Stimulated activated memory B cell treated with anti-CD40 and anti-IgM and Interleukin-4, amounts not matched to agents 10 μg/mL and 1 μg/mL and 100 μg/mL, for 72 hours (primary cell): ENCODE measurements at regions not wholly inside any gene's neighbourhood (a gene's known extent, or its start where the extent isn't known, plus 50 kb on each side); places are given as distances from the start of the nearest gene placed in this dataset.

Source experiments
- ATAC-seq: fragments of 150-1000 bp; cut with Tn5 transposase; 2 replicates; pipeline ENCODE4 v1.10.0; 2021
- H3K27ac Mint-ChIP-seq: one replicate; pipeline ENCODE4 v1.8.0; 2022; ENCODE audit warnings: mild to moderate bottlenecking, mixed read lengths
- H3K27me3 Mint-ChIP-seq: one replicate; pipeline ENCODE4 v1.8.0; 2022; ENCODE audit warnings: mixed read lengths
- H3K36me3 Mint-ChIP-seq: one replicate; pipeline ENCODE4 v1.8.0; 2022; ENCODE audit warnings: mixed read lengths
- H3K4me1 Mint-ChIP-seq: one replicate; pipeline ENCODE4 v1.8.0; 2022; ENCODE audit warnings: mixed read lengths
- H3K4me3 Mint-ChIP-seq: one replicate; pipeline ENCODE4 v1.8.0; 2022; ENCODE audit warnings: mild to moderate bottlenecking, moderate library complexity, mixed read lengths
- H3K9me3 Mint-ChIP-seq: one replicate; pipeline ENCODE4 v1.8.0; 2022; ENCODE audit warnings: mixed read lengths

DNA sequence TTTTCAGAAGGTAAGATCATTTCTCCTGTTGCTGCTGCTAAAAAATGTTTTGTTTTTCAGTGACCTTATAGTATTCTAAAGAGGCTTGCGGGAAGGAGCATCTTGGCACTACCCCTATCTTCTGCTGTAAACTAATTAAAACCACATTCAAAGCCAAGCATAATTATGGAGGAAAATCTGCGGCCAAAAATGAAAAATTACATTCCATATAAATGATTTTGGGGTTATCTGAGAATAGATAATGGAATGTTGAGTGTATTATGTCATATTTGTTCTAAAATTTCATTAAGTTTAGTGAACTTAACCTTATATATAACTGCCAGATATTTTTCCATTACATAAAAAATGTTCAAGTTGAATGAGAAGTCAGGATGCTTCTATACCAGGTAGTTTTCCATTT, 170.4 kb upstream of the TMC3 start:
- no peaks in the 10 kb centered on the region for H3K4me1 Mint-ChIP-seq
- H3K4me3 Mint-ChIP-seq = no peak overlapping the region
- H3K27me3 Mint-ChIP-seq = peaks cover 9% of the 10 kb centered on the region
- H3K36me3 Mint-ChIP-seq = no peaks in the 10 kb centered on the region
- peaks cover 3% of the 10 kb centered on the region for H3K9me3 Mint-ChIP-seq
- no peak for ATAC-seq
- no peak overlapping the region for H3K27ac Mint-ChIP-seq

GRCh38 chr15:81540909-81541308, 166.9 kb upstream of the TMC3 start:
- Mint-ChIP-seq H3K36me3 (no peaks in the 10 kb centered on the region), H3K4me1 (no peaks in the 10 kb centered on the region), H3K4me3 (no peak overlapping the region), H3K27me3 (peaks cover 20% of the 10 kb centered on the region), H3K27ac (no peak overlapping the region), H3K9me3 (peaks cover 3% of the 10 kb centered on the region)
- ATAC-seq = no peak

DNA sequence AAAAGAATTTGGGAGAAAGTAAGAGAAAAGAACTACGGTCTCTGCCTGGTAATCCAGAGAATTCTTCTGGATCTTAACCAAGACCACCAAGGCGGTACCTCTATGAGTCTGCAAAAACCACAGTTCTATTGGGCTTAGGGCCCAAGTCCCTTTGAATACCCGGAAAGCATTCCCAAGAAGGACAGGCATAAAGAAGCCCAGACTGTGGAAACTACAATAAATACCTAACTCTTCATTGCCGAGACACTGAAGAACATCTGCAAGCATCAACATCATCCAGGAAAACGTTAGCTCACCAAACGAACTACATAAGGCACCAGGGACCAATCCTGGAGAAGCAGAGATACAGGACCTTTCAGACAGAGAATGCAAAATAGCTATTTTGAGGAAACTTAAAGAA, 162.3 kb upstream of the TMC3 start:
- ATAC-seq = no peak
- Mint-ChIP-seq H3K27me3 (peaks cover 35% of the 10 kb centered on the region), H3K4me1 (no peaks in the 10 kb centered on the region), H3K4me3 (no peak overlapping the region), H3K27ac (no peak overlapping the region), H3K36me3 (no peaks in the 10 kb centered on the region), H3K9me3 (no peaks in the 10 kb centered on the region)

- Mint-ChIP-seq H3K27me3 (peaks cover 35% of the 10 kb centered on the region), H3K9me3 (no peaks in the 10 kb centered on the region), H3K36me3 (no peaks in the 10 kb centered on the region), H3K4me3 (no peak overlapping the region), H3K4me1 (no peaks in the 10 kb centered on the region), H3K27ac (no peak overlapping the region)
- ATAC-seq = no peak
Measured at GRCh38 chr15:81534124-81534523, 160.1 kb upstream of the TMC3 start.

DNA sequence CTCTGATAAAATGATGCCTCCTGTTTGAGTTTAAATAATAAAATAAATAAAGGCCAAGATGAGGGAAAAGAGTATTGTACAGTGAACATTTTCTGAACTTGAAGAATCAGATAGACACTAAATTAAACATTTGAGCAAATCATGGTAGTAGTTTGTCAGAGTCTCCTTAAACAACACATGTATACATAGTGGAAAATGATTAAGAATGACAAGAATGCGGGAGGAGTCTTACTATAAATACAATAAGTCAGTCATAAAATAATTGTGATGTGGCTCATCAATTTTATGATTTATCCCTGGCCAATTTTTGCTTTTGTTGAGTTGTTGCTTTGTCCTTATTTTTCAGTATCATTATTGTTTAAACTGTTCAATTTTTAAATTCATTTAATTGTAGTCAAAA, 158.0 kb upstream of the TMC3 start:
- Mint-ChIP-seq H3K9me3 (no peaks in the 10 kb centered on the region), H3K4me1 (no peaks in the 10 kb centered on the region), H3K27ac (no peak overlapping the region), H3K4me3 (no peak overlapping the region), H3K27me3 (peaks cover 34% of the 10 kb centered on the region), H3K36me3 (no peaks in the 10 kb centered on the region)
- no peak for ATAC-seq

- no peaks in the 10 kb centered on the region for H3K4me1 Mint-ChIP-seq
- H3K27me3 Mint-ChIP-seq = peaks cover 26% of the 10 kb centered on the region
- H3K4me3 Mint-ChIP-seq = no peak overlapping the region
- H3K9me3 Mint-ChIP-seq = no peaks in the 10 kb centered on the region
- H3K36me3 Mint-ChIP-seq = no peaks in the 10 kb centered on the region
- ATAC-seq = no peak
- no peak overlapping the region for H3K27ac Mint-ChIP-seq
Measured at GRCh38 chr15:81531109-81531592, 157.1 kb upstream of the TMC3 start.

- H3K27ac Mint-ChIP-seq = no peak overlapping the region
- ATAC-seq = no peak
- H3K4me3 Mint-ChIP-seq = no peak overlapping the region
- H3K36me3 Mint-ChIP-seq = no peaks in the 10 kb centered on the region
- no peaks in the 10 kb centered on the region for H3K4me1 Mint-ChIP-seq
- no peaks in the 10 kb centered on the region for H3K9me3 Mint-ChIP-seq
- peaks cover 18% of the 10 kb centered on the region for H3K27me3 Mint-ChIP-seq
Measured at GRCh38 chr15:81530271-81530691, 156.3 kb upstream of the TMC3 start.

GRCh38 chr15:81529481-81529880, 155.5 kb upstream of the TMC3 start:
- Mint-ChIP-seq H3K27ac (no peak overlapping the region), H3K9me3 (no peaks in the 10 kb centered on the region), H3K36me3 (no peaks in the 10 kb centered on the region), H3K4me1 (no peaks in the 10 kb centered on the region), H3K4me3 (no peak overlapping the region), H3K27me3 (peaks cover 17% of the 10 kb centered on the region)
- no peak for ATAC-seq

- Mint-ChIP-seq H3K9me3 (no peaks in the 10 kb centered on the region), H3K36me3 (no peaks in the 10 kb centered on the region), H3K27ac (no peak overlapping the region), H3K4me3 (no peak overlapping the region), H3K4me1 (no peaks in the 10 kb centered on the region), H3K27me3 (peaks cover 16% of the 10 kb centered on the region)
- ATAC-seq = no peak
Measured at GRCh38 chr15:81526029-81526428, 152.0 kb upstream of the TMC3 start.

DNA sequence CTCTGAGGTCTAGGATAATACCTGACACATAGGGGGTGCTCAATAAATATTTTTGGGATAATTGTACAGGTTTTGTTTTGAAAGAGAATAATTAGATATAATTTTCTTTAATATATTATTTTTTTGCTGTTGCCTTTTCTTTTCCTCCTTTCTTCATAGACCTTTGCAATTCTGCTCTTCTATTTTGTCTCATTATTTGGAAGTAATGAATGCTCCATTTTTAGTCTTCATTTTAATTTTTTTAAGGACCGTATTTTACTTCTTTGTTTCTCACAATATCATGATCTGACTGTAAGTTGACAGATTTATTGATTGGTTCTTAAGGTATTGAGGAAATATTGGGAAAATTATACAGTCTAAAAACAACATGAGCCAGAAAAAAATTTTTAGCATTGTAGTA, 150.5 kb upstream of the TMC3 start:
- Mint-ChIP-seq H3K4me1 (no peaks in the 10 kb centered on the region), H3K27me3 (peaks cover 16% of the 10 kb centered on the region), H3K9me3 (no peaks in the 10 kb centered on the region), H3K4me3 (no peak overlapping the region), H3K27ac (no peak overlapping the region), H3K36me3 (no peaks in the 10 kb centered on the region)
- ATAC-seq = no peak

DNA sequence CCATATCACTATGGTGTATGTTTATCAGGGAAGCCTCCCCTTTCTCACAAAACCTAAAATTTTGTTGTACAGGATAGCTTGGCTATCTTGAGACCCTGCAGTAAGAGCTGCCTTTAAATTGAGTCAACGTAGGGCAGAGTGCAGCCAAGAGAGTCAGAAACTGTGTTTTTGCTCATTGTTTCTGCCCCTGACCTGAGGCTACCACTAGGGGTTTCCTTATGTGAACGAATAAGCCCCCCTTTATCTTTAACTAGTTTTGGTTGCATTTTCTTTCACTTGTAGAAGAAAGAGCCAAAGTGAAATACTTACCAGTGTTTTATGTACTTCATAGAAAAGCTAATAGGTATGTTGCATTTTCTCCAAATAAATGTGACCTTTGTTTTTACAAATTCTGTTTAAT, 149.9 kb upstream of the TMC3 start:
- Mint-ChIP-seq H3K27ac (no peak overlapping the region), H3K4me1 (no peaks in the 10 kb centered on the region), H3K9me3 (no peaks in the 10 kb centered on the region), H3K27me3 (peaks cover 16% of the 10 kb centered on the region), H3K36me3 (no peaks in the 10 kb centered on the region), H3K4me3 (no peak overlapping the region)
- no peak for ATAC-seq

DNA sequence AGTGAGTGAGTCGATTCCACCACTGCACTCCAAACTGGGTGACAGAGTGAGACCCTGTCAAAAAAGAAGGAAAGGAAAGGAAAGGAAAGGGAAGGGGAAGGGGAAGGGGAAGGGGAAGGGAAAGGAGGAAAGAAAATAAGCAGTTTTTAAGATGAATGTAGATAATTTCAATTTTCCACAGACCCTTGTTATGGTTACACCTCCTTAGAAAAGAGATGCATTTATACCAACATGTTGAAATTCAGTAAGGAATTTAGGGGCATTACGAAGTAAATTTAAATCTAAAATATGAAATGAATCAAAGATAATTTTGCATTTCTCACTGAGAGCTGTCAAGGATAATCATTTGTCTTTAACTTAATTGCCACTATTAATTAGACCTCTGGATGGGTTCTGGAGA, 146.5 kb upstream of the TMC3 start:
- Mint-ChIP-seq H3K36me3 (no peaks in the 10 kb centered on the region), H3K27ac (no peak overlapping the region), H3K27me3 (peaks cover 19% of the 10 kb centered on the region), H3K4me1 (no peaks in the 10 kb centered on the region), H3K9me3 (no peaks in the 10 kb centered on the region), H3K4me3 (no peak overlapping the region)
- no peak for ATAC-seq

- H3K4me3 Mint-ChIP-seq = no peak overlapping the region
- H3K27me3 Mint-ChIP-seq = peaks cover 11% of the 10 kb centered on the region
- H3K36me3 Mint-ChIP-seq = no peaks in the 10 kb centered on the region
- ATAC-seq = no peak
- no peaks in the 10 kb centered on the region for H3K4me1 Mint-ChIP-seq
- H3K9me3 Mint-ChIP-seq = no peaks in the 10 kb centered on the region
- H3K27ac Mint-ChIP-seq = no peak overlapping the region
Measured at GRCh38 chr15:81516461-81516860, 142.4 kb upstream of the TMC3 start.

DNA sequence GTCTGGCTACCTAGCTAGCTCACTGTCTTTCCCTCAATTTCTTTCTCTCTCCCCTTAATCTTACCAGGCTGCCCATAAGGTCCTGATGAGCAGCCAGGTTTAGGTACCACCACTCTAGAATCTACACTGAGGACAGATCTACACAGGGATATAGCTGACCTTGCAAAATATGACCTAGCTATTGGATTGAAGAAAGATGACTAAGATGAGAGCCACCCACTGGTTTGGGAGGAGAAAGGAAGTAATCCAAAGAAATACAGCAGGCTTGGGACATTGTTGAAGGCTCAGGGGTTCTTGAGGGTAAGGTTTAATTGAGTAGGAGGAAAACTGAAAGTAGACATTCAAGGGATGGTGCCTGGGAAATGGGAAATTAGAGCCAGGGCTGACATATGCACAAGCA, 142.0 kb upstream of the TMC3 start:
- ATAC-seq = no peak
- no peak overlapping the region for H3K4me3 Mint-ChIP-seq
- no peak overlapping the region for H3K27ac Mint-ChIP-seq
- no peaks in the 10 kb centered on the region for H3K4me1 Mint-ChIP-seq
- H3K9me3 Mint-ChIP-seq = no peaks in the 10 kb centered on the region
- H3K36me3 Mint-ChIP-seq = no peaks in the 10 kb centered on the region
- H3K27me3 Mint-ChIP-seq = peaks cover 11% of the 10 kb centered on the region

DNA sequence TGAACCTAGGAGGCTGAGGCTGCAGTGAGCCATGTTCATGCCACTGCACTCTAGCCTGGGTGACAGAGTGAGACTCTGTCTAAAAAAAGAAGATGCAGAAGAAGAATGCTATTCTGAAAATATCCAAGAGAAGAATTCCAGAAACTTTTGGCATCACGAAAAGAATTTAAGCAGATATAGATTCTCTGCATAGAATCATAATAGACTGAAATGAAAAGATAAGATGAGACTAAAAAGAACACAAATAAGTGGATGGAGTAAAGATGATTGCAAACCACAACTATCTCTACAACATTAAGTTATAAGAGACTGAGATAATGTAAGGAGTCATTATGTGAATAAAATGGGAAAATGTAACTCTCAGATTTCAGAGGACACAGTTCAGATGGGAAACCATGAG, 140.7 kb upstream of the TMC3 start:
- ATAC-seq = no peak
- Mint-ChIP-seq H3K27ac (no peak overlapping the region), H3K4me3 (no peak overlapping the region), H3K4me1 (no peaks in the 10 kb centered on the region), H3K36me3 (no peaks in the 10 kb centered on the region), H3K27me3 (peaks cover 11% of the 10 kb centered on the region), H3K9me3 (no peaks in the 10 kb centered on the region)

DNA sequence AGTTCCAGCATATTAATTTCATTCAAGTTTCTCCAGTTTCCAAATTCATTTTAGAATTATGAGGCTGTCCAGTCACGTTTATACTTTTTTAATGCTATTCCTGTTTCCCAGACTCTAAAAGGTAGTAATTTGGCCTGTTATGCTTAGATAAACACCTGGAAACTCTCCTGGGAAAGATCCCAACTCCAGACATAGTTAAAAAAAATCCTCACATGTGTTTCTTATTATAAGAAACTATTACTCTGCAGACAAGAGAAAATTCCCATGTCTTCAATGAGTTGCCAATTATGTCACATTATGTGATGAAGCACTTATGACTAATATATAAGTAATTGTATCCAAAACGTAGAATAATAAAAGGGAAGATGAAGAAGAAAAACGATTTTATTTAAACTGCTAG, 137.1 kb upstream of the TMC3 start:
- H3K27me3 Mint-ChIP-seq = peaks cover 10% of the 10 kb centered on the region
- H3K36me3 Mint-ChIP-seq = no peaks in the 10 kb centered on the region
- H3K27ac Mint-ChIP-seq = no peak overlapping the region
- ATAC-seq = no peak
- no peaks in the 10 kb centered on the region for H3K9me3 Mint-ChIP-seq
- no peaks in the 10 kb centered on the region for H3K4me1 Mint-ChIP-seq
- H3K4me3 Mint-ChIP-seq = no peak overlapping the region

DNA sequence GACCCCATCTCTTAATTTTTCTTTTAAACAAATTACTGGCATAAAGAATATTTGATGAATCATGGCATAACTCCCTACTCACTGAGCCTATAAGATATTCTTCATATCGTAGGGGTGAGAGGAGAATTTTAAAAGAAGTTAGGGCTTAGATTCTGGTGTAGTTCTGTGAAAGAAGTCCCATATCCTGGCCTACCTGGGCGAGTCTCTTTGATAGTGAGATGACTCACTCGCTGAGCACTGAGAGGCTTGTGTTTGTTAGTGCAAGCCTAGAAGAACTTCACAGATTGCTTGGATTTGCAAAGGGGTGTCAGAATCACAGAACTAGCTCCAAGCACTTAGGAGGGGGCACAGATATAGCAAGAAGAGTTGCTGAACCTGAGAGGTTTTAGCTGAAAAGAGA, 133.8 kb upstream of the TMC3 start:
- Mint-ChIP-seq H3K9me3 (no peaks in the 10 kb centered on the region), H3K27me3 (peaks cover 12% of the 10 kb centered on the region), H3K36me3 (no peaks in the 10 kb centered on the region), H3K4me1 (no peaks in the 10 kb centered on the region), H3K27ac (no peak overlapping the region), H3K4me3 (no peak overlapping the region)
- no peak for ATAC-seq
